Chondrocyte (in vitro differentiated cells): ENCODE measurements at regions not wholly inside any gene's neighbourhood (a gene's known extent, or its start where the extent isn't known, plus 50 kb on each side); places are given as distances from the start of the nearest gene placed in this dataset.

ENCODE experiments used
- DNase-seq: peaks from one replicate; pipeline ENCODE4 v3.0.0; 2021; ENCODE audit warnings: mixed read lengths, low spot score
- H3K27ac Mint-ChIP-seq: one replicate; pipeline ENCODE4 v1.8.0; 2021; ENCODE audit warnings: mild to moderate bottlenecking, moderate library complexity, mixed read lengths; ENCODE audit not compliant: unreplicated experiment
- H3K27me3 Mint-ChIP-seq: 2 replicates; pipeline ENCODE4 v1.8.0; 2021; ENCODE audit warnings: low read depth, mixed read lengths
- H3K36me3 Mint-ChIP-seq: 2 replicates; pipeline ENCODE4 v1.8.0; 2021; ENCODE audit warnings: low read depth, mixed read lengths
- H3K4me1 Mint-ChIP-seq: 2 replicates; pipeline ENCODE4 v1.8.0; 2021; ENCODE audit warnings: low read depth, mild to moderate bottlenecking, mixed read lengths
- H3K4me3 Mint-ChIP-seq: one replicate; pipeline ENCODE4 v1.8.0; 2021; ENCODE audit warnings: mild to moderate bottlenecking, moderate library complexity, mixed read lengths; ENCODE audit not compliant: unreplicated experiment
- H3K9me3 Mint-ChIP-seq: 2 replicates; pipeline ENCODE4 v1.8.0; 2021; ENCODE audit warnings: low read depth, mixed read lengths
- TF ChIP-seq, protein P1 (sequence below): fragments of 200-600 bp; sonication (generic); IDR thresholded peaks from 2 replicates; pipeline ENCODE4 v1.5.0; 2021; ENCODE audit warnings: antibody characterized with exemption, mild to moderate bottlenecking, moderate library complexity

DNA sequence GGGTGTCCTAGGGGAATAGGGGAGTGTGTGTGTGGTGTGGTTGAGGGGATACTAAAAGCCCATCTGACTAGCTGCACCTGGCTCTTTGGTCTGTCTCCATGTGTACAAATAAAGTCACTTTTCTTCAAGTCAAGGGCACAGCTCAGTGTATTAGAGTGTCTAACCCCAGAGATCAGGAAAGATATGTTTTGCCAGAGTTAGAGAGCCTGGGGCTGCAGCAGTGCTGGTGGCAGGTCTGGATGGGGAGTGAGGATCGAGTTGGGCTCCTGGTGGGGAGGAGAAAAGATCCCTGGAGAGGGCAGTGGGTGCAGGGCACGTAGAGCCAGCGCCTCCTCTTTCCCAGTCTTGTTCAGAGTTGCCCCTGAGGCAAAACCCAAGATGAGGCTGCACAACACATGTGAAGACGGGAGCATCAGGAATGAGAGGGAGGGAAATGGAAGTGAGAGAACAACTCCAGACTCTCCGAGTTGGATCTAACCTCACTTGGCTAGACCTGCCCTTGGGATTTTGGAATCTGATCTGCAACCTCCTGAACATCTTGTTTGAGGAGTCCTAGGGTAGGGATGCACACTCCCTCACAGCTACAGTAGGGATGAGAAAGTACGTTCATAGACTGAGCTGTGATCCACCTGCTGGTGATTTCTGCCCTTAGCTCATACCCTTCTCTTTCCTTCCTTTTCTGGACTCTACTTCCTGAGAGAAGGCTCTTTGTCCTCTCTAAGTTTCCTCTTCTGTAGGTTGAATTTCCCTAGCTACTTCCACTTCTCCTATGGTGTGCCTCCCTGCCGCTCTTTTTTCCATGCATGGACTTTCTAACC lies 309.9 kb downstream of the ZSWIM6 start:
- Mint-ChIP-seq H3K9me3 (no peaks in the 10 kb centered on the region), H3K4me3 (no peak overlapping the region), H3K4me1 (peaks cover 34% of the 10 kb centered on the region), H3K27me3 (no peaks in the 10 kb centered on the region), H3K27ac (no peak overlapping the region), H3K36me3 (no peaks in the 10 kb centered on the region)
- no peak for DNase-seq
- TF ChIP-seq, protein P1, sequence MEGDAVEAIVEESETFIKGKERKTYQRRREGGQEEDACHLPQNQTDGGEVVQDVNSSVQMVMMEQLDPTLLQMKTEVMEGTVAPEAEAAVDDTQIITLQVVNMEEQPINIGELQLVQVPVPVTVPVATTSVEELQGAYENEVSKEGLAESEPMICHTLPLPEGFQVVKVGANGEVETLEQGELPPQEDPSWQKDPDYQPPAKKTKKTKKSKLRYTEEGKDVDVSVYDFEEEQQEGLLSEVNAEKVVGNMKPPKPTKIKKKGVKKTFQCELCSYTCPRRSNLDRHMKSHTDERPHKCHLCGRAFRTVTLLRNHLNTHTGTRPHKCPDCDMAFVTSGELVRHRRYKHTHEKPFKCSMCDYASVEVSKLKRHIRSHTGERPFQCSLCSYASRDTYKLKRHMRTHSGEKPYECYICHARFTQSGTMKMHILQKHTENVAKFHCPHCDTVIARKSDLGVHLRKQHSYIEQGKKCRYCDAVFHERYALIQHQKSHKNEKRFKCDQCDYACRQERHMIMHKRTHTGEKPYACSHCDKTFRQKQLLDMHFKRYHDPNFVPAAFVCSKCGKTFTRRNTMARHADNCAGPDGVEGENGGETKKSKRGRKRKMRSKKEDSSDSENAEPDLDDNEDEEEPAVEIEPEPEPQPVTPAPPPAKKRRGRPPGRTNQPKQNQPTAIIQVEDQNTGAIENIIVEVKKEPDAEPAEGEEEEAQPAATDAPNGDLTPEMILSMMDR = peak; percentile 37

DNA sequence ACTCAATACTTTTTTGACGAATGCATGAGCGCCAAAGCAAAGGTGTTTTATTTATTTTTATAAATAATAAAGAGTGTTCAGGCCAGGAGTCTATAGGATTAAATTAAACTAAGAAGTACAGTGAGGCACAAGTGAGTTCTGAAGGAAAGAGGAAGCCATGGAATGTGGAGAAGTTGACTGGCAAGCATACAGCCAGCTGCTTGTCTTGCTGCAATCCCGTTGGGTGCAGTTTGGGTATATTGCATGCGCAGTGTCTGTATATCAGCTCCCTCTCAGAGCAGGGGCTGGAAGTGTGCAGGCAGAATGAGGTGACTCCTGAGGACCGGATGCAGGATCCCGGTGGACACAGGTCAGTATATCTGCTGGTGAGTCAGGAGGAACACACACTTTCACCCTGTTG lies 315.6 kb downstream of the ZSWIM6 start:
- DNase-seq = no peak
- Mint-ChIP-seq H3K27ac (no peak overlapping the region), H3K27me3 (peaks cover 3% of the 10 kb centered on the region), H3K36me3 (no peaks in the 10 kb centered on the region), H3K4me3 (no peak overlapping the region), H3K9me3 (no peaks in the 10 kb centered on the region), H3K4me1 (no peaks in the 10 kb centered on the region)
- TF ChIP-seq, protein P1 = no peak

DNA sequence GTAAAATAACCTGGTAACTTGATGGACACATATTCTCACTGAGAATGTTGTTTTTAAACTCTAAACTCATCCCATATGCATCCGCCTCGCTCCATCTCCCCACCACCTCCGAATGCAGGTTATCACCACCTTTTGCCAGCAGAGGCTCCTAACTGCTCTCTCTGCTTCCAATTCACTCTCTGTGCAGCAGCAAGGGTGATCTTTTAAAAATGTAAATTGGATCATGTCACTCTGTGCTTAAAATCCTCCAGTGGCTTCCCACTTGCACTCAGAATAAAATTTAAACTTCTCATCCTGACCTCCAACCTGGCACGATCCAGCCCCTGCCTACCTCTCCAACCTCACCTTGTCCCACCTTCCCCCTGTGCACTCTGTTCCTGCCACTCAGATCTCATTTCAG lies 317.2 kb downstream of the ZSWIM6 start:
- H3K4me3 Mint-ChIP-seq = no peak overlapping the region
- peaks cover 3% of the 10 kb centered on the region for H3K27me3 Mint-ChIP-seq
- no peaks in the 10 kb centered on the region for H3K36me3 Mint-ChIP-seq
- TF ChIP-seq, protein P1 = no peak
- DNase-seq = no peak
- H3K9me3 Mint-ChIP-seq = no peaks in the 10 kb centered on the region
- peaks cover 11% of the 10 kb centered on the region for H3K4me1 Mint-ChIP-seq
- no peak overlapping the region for H3K27ac Mint-ChIP-seq

DNA sequence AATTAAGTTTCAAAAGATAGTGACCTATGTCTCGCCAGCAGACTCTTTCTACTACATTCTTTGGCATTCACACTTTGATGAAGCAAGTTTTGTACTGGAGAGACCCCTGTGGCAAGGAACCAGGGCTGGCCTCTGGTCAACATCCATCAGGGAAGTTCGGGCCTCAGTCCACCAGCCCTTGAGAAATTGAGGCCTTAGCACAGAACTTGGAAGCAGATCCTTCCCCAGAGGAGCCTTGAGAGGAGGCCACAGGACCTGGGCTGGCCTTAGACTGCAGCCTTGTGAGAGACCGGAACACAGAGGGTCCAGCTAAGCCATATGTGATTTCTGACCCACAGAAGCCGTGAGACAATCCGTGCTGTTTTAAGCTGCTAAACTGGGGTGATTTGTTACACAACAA lies 317.9 kb downstream of the ZSWIM6 start:
- peaks cover 11% of the 10 kb centered on the region for H3K4me1 Mint-ChIP-seq
- no peak overlapping the region for H3K4me3 Mint-ChIP-seq
- H3K27me3 Mint-ChIP-seq = peaks cover 3% of the 10 kb centered on the region
- no peaks in the 10 kb centered on the region for H3K9me3 Mint-ChIP-seq
- no peaks in the 10 kb centered on the region for H3K36me3 Mint-ChIP-seq
- no peak for DNase-seq
- TF ChIP-seq, protein P1 = no peak
- H3K27ac Mint-ChIP-seq = no peak overlapping the region

DNA sequence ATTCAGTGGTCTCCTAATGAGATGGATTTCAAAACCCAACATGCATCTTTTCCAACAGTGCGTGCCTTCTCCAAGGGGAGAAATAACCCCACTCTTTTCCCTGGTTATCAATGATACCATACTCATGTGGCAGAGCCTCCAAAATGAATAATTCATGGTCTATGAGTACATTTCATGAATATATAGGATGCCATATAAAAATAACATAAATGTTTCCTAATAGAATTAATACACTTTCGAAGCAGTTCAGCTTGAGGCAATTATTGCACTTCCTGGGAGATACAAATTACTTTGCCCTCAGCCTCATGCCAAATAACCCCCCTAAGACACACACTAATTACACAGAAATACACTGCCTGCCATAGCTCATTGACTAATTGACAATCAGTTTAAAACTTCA lies 318.6 kb downstream of the ZSWIM6 start:
- Mint-ChIP-seq H3K4me1 (peaks cover 11% of the 10 kb centered on the region), H3K27me3 (peaks cover 3% of the 10 kb centered on the region), H3K27ac (no peak overlapping the region), H3K36me3 (no peaks in the 10 kb centered on the region), H3K9me3 (no peaks in the 10 kb centered on the region), H3K4me3 (no peak overlapping the region)
- TF ChIP-seq, protein P1 = no peak
- no peak for DNase-seq
